CD4-positive, alpha-beta T cell treated with Interleukin-6 at 100 ng/mL for 8 hours (primary cell): ENCODE measurements at regions not wholly inside any gene's neighbourhood (a gene's known extent, or its start where the extent isn't known, plus 50 kb on each side); places are given as distances from the start of the nearest gene placed in this dataset.

Experiments
- DNase-seq: peaks from one replicate; pipeline ENCODE4 v3.0.0-alpha.2; 2020; ENCODE audit warnings: mixed read lengths, low spot score

DNA sequence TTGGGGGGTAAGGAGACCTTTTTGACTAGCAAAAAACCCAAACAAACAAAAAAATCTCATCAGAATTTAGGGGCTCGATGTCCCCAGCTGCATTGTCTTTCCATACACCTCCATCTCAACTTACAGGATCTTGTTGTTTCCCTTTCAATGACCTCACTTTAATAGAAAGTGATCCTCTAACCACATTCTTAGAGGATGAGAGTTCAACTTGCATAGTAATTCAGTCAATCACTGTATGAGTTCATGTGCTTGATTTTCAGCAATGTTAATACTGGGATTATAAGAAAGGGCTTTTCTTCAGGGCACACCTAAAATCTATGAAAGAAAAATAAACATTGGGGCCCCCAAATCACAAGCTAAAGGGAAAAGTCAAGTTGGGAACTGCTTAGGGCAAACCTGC lies 1512.0 kb downstream of the SLITRK1 start:
- no peak for DNase-seq

DNA sequence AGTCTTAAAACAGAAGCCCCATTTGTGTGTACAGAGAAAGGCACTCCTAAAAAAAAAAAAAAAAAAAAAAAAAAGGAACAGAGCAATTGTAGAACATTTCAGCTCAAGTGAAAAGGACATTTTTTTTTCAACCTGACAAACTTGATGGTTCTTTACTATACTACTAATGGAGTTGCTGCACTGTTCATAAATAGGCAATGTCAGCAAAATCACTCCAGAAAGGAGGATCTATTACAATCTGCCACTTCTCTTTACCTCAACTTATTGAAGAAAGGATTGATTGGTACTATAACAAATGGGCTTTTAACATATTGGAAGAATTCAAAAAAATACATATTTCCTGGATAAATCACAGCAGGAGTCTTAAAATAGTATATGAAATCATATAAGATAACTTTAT lies 1517.7 kb downstream of the SLITRK1 start:
- DNase-seq, result no peak

DNA sequence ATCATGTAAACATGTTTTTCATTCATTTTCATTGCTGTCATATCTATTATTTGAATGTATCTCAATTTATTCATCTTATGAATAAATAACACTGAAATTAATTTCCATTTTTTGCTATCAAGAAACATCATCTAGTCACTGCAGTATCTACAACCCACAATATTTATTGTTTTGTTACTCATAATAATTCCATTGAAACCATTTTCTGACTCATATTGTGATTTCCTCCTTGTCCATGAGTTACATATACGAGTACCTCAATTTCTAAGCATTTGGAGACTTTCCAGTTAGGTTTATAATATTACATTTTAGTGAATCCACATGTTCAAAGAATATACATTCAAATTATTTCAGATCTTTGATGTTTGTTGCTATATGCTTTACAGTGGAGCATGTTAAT lies 1524.0 kb downstream of the SLITRK1 start:
- no peak for DNase-seq

DNA sequence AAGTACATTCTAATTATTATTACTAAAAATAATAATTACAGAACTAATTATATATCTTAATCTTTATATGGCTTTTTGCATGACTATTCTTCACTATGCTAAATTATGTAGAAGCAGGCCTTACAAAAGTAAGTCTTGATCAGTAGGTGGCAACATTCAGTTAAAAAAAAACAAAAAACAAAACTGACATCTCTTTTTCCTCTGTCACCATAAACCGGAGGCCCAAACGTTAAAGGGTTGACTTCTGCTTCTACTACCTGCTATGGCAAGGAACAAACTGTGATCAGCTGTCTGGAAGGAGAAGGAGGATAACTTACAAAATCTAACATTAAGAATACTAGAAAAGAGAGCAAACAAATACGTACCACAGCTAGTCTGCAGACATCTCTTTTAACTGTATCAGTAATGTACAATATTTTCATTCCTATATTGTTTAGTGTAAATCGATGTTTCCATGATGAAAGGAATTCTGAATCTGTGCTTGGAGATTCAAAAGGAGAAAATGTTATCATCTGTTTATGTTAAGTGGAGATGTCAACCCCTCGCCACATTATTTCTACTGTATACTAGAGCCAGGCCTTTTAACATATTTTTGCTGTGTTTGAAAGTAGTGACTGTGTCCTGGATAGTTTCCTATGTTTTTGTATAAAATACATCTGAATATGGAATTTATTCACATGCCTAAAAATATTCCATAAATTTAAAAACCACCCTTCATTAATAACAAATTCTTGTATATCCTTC lies 1525.4 kb downstream of the SLITRK1 start:
- no peak for DNase-seq

DNA sequence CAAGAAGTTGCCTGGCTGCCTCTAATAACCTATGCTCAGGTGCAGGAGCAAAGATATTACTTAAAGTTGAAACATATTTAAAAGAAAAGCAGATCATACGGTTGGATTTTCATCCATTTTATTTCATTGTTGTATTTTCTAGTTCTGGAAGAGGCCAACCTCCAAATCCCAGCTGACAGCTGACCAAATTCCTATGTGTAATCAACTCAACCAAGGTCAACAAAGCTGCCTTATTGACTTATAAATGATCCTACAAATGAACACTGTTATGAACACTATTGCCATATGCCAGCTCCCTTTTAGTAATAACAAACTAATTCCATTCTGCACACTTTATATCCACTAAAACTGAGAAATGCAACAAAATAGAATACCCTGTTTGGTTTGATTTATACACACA lies 1537.4 kb downstream of the SLITRK1 start:
- no peak for DNase-seq

DNA sequence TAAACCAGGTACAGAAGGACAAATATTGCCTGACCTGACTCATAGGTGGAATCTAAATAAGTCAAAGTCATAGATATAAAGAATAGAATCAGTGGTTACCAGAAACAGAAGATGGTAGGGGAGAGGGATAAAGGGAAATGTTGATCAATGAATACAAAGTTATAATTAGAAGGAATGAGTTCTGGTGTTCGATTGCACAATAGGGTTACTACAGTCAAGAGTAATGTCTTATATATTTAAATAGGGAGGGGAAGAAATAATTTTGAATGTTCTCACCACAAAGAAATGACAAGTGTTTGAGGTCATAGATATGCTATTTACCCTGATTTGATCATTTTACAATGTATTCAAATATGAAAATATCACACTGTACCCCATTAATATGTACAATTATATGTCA lies 1541.2 kb downstream of the SLITRK1 start:
- DNase-seq, result no peak

DNA sequence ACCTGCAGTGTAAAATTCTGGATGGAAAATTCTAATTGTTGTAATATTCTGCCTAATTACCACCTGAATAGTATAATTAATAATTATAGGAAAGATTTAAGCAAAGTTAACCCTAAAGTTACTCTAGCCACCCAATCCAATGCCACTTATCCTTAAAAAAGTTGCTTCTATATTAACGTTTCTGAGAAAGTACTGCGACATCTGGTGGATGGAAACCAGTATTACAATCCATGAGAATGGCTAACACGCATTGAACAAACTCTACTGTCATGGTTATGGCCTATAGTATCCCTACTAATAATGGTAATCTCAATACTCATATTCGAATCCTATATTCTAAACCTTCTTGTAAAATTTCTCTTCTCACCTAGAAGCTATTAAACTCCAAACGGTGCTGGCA lies 1551.8 kb downstream of the SLITRK1 start:
- DNase-seq, result no peak

DNA sequence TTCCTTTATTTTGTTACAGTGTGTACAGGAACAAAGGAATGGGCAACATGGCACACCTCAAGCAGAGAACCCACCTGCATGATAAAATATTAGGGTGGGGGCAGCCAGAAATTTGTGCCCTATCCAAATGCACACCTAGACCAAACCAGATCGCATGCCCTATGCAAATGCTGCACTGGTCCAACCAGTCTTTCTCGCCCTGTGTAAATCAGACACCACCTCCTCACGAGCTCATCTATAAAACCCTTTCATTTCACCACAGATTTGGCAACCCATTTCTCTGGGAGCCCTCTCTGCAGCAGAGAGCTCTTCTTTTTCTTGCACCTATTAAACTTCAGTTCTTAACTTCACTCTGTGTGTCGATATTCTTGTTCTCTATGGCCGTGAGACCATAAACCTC lies 1559.2 kb downstream of the SLITRK1 start:
- no peak for DNase-seq

DNA sequence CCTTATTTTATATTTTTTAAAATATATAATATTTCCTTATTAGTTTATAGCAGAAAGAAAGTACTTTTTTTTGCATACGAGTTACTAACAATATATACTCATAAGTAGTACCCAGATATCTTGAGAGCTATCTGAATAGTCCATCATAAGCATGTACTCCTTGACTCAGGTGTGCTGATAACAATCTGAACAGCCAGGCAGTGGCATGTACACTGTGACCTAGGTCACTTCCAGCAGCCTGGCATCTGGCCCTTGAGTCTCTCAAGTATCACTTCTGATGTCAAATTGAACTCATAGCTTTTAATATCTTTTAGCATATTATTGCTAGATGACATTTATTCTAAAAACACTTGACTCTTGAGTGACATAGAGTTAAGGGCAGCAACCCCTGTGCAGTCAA lies 1576.7 kb downstream of the SLITRK1 start:
- no peak for DNase-seq

DNA sequence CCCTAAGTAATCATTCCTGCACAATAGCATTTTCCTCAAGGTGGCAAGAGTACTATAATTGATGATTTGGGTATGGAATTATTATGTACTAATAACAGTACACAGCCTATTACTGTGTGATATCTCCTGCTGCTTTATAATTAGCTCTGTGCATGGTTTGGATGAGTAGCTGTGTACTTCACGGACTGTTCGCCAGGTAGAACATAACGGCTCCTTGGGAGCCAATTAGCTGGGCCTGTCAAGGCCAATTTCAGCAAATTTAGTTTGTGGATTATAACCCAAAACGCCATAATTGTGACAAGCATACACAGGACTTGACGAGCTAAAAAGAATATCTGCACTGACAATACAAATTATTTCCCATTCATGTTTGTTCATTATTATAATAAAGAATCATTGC lies 1584.2 kb downstream of the SLITRK1 start:
- DNase-seq, result no peak

DNA sequence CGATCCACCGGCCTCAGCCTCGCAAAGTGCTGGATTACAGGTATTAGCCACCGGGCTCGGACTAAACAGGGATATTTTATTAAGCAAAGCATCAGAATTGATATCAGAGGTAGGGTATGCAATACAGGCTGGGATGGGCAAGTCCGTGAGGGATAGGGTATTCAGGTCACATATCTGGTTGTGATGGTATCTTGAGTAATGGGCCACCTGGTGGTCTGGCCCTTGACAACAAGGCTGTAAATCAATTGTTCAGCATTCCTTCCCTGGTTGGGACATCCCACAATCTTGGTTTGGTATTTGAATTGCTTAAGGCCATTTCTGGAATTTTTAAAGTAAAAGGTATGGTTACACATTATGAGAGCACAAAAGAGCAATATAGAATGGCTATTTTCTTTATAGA lies 1588.0 kb downstream of the SLITRK1 start:
- no peak for DNase-seq

DNA sequence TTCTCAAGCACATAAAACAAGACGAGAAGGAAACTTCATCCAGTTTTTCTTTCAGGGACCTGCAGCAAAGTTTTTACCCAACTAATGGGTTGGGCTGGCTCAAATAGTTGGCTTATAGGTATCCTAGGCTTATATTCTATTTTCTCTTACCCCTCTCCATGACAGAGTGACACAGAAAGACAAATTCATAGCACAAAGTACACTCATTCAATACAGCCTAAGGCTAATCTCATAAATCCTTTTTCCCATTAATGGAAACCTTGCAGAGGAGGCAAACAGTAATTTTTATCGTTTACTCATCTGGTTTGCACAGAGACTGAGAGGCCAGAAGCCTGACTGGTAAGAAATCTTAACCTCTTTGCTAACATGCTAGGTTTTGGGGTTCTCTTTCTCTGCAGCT lies 1589.9 kb downstream of the SLITRK1 start:
- no peak for DNase-seq

DNA sequence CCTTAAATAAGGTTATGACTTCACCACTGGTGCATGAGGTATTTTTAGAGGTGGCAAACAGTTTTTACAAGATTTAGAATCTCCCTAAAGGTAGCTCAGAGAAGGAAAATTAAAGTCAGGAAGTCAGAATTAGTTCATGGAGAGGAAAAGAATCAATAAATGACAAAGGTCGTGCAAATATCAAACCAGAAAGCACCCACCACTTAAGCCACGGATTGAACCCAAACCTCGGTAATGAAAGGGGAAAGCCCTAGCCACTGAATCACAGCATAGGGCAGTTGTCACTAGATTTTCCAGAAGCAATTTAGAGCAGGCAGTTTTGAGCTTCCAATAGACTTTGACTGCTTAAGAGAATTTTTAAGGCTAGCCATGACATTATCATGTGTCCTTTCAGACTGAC lies 1590.4 kb downstream of the SLITRK1 start:
- no peak for DNase-seq

DNA sequence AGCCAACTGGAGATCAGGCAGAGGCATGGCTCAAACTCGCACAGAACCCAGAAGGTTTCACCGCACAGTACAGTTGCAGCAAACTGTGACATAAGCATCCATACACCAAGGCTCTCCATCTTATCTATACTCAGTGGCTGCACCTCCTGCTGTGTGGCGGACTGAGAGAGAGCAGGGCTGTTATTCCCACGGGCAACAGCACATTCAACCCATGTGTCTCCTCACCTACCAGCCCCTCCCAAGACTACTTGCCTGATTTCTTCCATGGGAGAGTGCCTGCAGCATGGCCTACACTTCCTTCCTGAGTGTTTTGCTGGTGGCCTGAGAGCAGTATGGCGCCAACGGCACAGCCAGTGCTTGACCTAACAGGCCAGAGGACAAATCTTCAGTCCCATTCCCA lies 1606.6 kb downstream of the SLITRK1 start:
- no peak for DNase-seq

DNA sequence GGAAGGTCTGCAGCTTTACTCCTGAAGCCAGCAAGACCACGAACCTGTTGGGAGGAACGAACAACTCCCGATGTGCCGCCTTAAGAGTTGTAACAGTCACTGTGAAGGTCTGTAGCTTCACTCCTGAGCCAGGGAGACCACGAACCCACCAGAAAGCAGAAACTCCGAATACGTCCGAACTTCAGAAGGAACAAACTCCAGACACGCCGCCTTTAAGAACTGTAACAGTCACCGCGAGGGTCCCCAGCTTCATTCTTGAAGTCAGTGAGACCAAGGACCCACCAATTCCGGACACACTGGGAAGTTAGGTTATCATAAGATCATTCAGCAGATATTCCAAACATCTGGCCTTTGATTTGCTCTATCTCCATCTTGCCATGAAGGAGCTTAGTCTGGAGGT lies 1623.0 kb downstream of the SLITRK1 start:
- no peak for DNase-seq

DNA sequence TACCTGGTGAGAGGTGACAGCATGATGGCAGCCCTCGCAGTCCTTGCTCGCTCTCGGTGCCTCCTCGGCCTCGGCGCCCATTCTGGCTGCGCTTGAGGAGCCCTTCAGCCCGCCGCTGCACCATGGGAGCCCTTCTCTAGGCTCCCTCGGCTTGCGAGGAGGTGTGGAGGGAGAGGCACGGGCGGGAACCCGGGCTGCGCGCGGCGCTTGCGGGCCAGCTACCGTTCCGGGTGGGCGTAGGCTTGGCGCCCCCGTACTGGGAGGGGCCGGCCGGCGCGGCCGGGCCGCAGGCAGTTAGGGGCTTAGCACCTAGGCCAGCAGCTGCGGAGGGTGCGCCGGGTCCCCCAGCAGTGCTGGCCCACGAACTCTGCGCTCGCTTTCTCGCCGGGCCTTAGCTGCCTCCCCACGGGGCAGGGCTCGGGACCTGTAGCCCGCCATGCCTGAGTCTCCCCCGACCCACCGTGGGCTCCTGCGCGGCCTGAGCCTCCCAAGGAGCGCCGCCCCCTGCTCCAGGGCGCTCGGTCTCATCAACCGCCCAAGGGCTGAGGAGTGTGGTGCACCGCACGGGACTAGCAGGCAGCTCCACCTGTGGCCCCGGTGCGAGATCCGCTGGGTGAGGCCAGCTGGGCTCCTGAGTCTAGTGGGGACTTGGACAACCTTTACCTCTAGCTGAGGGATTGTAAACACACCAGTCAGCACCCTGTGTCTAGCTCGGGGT lies 1624.3 kb downstream of the SLITRK1 start:
- DNase-seq, result no peak

DNA sequence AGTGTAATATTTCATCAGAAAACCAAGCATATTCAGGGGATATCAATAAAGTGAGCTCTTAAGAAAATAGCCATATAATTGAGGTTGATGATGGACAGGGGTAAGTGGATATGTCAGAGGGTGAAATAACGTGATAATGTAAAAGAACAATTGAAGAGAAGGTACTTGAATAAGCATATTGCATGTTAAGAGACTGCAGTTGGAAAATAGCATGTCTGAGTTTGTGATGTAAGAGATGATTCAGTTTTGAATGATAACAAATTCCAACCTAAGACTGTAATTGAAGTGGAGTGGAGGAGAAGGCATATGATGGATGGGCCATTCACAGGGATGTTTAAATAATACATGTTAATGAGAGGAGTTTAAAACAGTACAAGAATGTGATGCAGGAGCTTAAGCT lies 1633.5 kb downstream of the SLITRK1 start:
- DNase-seq, result no peak

DNA sequence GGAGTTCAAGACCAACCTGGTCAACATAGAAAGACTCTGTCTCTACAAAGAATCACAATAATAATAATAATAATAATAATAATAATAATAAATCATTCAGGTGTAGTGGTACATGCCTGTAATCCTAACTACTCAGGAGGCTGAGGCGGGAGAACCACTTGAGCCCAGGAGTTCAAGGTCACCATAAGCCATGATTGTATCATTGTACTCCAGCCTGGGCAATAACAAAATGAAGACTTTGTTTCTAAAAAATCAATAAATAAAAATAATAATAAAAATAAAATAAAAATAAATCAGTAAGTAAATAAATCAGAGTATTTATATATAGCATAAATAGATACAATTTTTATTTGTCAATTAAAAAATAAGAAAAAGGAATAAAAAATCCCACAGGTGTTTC lies 1636.4 kb downstream of the SLITRK1 start:
- DNase-seq, result no peak

DNA sequence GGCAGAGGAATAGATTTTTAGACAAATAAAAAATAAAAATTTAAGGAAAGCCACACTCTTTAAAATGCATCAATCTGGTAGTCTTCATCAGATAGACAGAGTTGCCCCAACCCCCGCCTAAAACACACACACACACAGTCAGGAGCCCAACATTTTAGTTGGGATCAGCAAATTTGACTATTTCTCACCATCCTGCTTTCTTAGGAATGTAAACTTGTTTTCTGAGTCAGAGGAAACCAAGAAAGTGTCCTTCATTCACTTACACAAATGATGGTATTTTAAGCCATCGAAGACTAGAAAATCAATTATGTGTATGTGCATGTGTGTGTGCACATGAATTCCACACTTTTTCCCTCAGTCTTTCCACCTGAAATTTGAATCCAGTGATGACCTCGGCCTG lies 1657.5 kb downstream of the SLITRK1 start:
- no peak for DNase-seq

DNA sequence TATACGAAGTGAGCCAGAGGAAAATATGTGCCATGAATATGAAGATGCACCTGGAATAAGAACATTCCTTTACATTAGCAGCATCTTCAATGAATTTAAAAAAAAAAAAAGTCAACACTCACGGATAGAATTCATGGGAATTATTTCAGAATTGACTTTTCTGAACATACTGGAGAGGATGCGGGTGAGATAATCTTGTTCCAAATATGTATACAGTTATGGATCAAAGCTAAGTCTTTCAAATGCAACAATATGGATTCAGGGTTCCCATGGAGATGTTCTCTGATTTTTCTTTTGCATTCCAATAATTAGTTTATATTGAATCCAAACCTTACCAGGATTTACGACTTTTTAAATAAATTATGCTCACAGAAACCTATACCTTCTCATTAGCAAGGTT lies 1660.7 kb downstream of the SLITRK1 start:
- no peak for DNase-seq

DNA sequence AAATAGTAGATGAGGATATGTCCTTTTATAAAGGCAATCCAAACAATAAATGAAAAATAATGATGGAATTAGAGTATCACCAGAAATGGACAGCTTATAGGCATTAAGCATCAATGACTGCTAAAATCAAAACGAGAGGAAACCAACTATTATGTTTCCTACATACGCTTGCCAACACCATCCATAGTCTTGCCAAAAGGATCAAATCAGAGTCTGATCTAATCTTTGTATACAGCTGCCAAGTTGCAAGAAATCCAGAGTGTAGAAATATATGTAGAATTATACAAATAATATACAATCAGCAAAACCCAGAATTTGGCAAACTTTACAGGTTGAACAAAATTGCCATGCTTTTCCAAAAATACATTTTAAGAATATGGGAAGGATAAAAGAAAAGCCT lies 1661.6 kb downstream of the SLITRK1 start:
- no peak for DNase-seq

DNA sequence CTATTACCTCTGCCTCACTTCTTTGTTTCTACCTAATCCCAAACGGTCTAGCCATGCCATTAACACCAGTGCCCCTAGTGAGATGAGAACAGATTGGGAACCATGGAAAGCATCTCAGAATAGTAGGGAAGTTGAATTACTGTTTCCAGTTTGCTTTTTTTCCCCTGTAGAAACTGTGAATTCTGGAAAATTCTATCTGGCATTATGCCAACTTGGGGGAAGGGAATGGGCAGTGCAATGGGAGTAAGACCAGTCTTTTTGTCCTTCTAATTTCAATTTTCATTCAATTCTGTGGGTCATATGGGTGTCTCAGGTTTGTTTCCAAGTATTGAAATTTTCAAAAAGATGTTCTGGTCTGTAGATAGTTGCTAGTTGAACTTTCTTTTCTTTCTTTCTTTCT lies 1666.1 kb downstream of the SLITRK1 start:
- no peak for DNase-seq

DNA sequence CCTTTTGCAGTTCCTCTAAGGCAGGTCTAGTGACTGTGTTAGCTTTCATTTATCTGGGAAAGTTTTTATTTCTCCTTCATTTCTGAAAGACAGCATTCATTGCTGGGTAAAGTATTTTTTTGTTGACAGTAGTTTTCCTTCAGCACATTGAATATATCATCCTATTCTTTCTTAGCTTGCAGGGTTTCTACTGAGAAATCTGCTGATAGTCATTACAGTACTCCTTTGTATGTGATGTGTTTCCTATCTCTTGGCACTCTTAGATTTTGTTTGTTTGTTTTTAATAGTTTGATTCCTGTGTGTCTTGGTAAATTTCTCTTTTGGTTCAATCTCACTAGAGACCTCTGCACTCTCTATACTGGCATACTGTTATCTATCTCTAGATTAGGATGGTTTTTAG lies 1667.9 kb downstream of the SLITRK1 start:
- no peak for DNase-seq

DNA sequence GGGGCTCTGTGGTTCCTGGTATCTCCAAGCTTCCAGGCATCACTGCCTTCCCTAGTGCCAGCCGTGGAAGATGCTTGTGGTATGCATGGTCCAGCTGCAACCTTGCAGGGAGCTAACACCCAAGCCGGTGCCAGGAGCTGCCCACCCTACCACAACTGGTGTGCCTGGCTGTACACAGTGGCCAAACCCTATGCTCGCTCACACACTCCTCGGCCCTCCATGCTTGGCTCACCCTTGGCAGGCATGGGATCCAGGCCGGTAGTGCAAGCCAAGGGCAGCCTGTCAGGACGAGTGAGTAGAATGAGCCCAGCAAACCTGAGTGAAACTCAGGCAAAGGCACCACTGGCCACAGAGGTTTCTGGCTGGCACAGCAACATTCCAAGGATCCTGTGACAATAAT lies 1676.0 kb downstream of the SLITRK1 start:
- DNase-seq, result no peak
